HG03175 (cell line): ENCODE measurements at regions not wholly inside any gene's neighbourhood (a gene's known extent, or its start where the extent isn't known, plus 50 kb on each side); places are given as distances from the start of the nearest gene placed in this dataset.

Experiments
- ATAC-seq: cut with Tn5 transposase; IDR thresholded peaks from one replicate; pipeline ENCODE4 v1.9.1; 2021; ENCODE audit warnings: mild to moderate bottlenecking, moderate library complexity; ENCODE audit not compliant: unreplicated experiment

DNA sequence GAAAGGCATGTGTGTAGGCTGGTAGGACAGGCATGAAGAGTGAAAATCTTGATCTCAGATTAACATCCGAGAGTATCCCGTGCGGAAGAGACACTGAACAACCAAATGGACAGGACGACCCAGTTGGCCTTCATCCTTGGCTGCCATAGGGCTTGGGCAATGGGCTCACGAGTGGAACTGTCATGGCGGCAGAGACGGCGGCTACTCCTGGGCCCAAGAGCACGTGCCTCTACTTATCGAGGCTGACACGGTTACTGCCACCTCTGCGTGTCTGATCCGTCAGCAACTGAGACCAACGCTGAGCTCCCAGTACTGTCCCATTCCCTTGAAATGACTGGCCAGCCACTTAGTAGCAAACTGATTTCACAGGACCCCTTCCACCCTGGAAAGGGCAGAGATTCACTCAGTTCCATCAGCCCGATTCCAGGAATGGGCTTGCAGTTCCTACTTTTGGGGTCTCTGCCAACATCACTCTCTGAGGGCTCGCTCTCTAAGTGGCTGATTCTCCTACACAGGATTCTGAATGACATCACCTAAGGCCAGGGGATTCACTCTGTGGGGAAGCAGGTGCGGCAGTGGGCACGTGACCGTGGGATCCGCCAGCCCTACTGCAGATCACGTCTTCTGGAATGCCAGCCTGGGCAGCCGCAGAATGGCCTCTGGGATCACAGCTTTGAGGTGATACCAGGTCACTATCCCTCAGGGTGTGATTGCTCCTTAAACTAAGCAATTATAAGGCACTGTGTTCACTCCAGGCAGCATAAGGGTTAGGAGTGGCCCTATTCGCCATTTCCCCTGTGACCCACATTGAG is 97.8 kb downstream of the RPS6KA4 start:
- ATAC-seq = no peak

DNA sequence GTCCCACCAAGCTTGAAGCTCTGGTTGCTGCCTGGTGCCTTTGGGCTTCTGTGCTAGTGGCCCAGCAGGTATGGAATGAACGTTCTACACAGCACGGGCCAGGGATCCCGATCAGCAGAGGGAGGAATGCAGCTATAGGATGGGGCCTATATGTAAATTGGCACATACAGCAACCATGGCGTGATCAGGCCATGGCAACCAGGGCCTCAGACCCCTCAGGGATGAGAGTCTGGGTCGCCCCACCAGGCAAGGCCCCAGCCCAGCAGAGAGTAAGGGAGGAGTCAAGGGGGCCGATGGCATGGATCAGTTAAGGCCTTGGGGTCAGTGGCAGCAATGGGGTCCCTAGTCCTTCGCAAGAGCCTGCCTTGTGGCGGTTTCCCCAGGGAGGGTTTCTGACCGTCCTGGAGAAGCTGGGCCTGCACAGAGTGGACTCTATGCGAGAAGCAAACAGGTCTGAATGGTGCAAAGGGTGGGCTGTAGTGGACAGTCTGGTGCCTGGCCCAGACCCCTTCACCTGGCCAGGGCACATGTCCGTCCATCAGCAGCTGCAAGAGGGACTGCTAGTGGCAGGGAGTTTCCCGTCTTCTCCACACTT is 98.2 kb upstream of the SLC22A11 start:
- ATAC-seq = no peak

DNA sequence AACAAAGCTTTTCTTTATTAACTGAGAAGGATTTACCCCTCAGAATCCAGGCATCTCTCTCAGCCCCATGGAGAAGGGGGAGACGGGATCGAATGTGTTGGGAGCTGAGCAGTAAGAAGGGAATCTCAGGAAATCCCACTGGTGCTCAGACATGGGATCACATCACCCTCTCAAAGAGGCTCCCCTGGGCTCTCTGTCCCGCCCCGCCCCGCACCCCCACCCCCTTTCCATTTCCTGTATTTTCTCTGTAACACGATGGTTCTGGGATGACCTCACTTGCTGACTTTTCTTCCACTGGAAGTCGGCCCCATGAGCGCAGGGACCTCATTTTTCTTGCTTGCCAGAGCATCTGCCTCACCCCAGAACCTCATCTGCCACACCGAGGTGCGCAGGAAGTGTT is 96.7 kb upstream of the SLC22A11 start:
- ATAC-seq = no peak

GRCh38 chr11:64459609-64460008 is 96.1 kb upstream of the SLC22A11 start:
- no peak for ATAC-seq

DNA sequence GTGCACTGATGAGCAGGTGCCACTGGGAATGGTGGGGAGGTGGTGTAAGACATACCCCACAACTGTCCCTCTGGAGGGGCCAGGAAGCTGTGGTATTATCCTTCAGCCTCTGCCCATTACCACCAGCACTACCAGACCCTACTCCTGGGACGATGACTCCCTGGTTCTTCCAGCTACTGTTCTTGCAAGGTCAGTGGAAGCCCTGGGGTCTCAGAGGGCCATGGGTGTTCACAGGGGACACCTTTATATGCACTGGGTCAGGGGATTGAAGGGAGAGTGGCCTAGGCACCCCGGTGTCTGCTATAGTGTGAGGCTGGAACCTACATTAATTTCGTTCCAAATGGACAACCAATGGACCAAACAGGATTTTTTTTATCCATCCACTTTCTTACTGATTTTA is 94.7 kb upstream of the SLC22A11 start:
- ATAC-seq = no peak

DNA sequence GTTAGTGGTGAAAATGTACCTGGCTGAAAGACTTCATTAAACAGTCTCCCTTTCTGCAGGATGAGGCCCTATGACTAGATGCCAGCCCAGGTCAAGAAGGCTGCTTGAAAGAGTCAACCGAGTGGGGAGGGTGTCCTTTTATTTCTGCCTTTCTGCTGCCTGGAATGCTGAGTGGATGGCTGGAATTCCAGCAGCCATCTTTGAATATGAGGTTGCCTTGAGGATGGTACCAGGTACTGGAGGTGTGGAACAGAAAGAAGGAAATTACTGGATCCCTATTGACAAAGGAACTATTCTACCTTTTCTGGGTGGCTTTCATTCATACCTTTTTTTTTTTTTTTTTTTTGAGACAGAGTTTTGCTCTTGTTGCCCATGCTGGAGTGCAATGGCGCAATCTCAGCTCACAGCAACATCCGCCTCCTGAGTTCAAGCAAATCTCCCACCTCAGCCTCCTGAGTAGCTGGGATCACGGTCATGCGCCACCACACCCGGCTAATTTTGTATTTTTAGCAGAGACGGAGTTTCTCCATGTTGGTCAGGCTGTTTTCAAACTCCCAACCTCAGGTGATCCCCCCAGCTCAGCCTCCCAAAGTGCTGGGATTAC is 89.5 kb upstream of the SLC22A11 start:
- ATAC-seq = no peak

DNA sequence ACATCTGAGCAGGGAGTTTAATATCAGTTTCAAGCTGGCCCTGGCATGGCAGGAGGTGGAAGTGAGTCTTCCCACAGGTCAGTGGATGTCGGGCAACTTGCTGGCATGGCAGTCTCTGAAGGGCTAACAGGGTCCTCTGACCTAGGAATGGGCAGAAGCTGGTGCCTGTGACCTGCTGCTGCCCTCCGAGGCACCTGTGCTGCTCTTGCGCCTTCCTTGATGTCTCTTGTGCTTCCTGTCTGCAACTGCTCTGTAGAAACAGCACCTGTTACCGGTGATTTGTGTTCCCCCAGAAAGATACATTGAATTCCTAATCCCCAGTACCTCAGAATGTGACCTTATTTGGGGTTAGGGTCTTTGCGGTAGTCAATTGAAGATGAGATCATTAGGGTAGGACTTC is 86.5 kb upstream of the SLC22A11 start:
- no peak for ATAC-seq

GRCh38 chr11:64472593-64473455 is 82.9 kb upstream of the SLC22A11 start:
- no peak for ATAC-seq

- no peak for ATAC-seq
These were observed 81.1 kb upstream of the SLC22A11 start for GRCh38 chr11:64474680-64475079.

DNA sequence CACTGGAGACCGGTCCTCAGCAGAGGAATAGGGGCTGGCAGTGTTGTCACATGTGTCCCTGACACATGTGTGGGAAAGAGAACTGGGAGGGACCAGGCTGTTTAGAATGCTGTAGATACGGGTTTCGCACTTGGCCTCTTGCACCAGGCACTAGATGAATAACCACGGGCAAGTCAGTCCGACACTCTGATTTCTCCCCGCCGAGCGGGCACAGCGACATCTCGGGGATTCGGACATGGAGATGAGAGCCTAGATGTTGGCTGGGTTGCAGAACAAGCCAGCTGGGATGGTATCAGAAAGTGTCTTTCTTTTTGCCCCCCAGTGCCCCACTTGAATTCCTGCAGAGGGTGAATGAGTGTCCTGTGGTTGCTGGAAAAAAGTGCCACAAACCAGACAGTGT is 80.6 kb upstream of the SLC22A11 start:
- no peak for ATAC-seq

- ATAC-seq = no peak
These were observed 78.9 kb upstream of the SLC22A11 start for GRCh38 chr11:64476881-64477280.

DNA sequence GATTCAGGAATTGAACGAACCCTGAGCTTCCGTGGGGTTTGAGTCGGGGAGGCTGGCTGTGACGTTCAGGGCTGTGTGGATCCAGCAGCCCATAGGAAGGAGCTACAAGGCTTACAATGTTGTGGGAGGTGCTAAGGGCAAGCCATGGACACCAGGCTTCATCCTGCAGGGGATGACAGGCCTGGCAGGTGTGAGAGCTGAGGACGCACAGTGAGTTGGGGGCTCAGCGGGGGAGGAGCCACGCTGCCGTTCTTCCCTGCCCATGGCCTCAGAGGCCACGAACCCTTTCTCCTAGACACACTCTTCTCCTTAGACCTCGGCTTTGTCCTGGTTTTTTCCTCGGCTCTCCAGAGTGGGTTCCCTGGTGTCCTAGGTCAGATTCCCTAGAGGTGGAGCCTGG is 78.1 kb upstream of the SLC22A11 start:
- no peak for ATAC-seq

DNA sequence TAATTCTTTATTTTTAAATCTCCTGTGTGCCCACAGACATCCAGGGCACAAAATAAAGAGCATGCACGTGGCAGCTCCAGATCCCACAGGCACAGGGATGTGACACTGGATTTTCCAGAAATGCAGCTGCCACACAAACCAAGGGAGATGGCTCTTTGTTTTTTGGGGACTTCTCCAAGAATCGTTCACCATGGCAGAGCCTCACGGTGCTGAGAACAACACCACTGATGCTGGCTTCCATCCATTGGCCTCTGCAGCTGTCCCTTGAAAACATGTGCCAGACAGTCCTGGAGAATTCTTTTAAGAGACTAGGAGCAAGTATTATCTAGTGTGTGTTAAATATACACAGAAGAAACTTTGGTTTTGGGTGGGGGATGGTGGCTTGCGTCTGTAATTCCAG is 73.2 kb upstream of the SLC22A11 start:
- no peak for ATAC-seq

DNA sequence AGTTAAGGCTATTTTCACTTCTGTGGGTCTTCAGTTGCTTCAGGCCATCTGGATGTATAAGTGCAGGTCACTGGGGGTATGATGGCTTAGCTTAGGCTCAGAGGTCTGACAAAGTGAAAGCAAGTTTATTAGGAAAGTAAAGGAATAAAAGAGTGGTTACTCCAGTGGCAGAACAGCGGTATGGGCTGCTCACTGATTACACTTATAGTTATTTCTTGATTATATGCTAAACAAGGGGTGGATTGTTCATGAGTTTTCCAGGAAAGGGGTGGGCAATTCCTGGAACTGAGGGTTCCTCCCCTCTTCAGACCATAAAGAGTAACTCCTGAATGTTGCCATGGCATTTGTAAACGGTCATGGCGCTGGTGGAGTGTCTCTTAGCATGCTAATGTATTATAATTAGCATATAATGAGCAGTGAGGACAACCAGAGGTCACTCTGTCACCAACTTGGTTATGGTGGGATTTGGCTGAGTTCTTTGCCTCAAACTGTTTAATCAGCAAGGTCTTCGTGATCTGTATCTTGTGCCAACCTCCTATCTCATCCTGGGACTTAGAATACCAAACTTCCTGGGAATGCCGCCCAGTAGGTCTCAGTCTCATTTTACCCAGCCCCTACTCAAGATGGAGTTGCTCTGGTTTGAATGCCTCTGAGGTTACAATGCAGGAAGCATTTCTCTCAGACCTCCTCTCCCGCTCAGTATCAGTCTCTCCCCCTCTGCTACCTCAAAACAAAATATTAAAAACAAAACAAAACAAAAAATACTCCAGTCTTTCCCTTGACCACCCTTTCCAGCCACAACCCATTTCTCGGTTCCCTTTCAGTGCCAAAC is 71.3 kb upstream of the SLC22A11 start:
- ATAC-seq = no peak

- no peak for ATAC-seq
These were observed 70.7 kb upstream of the SLC22A11 start for GRCh38 chr11:64485074-64485473.

DNA sequence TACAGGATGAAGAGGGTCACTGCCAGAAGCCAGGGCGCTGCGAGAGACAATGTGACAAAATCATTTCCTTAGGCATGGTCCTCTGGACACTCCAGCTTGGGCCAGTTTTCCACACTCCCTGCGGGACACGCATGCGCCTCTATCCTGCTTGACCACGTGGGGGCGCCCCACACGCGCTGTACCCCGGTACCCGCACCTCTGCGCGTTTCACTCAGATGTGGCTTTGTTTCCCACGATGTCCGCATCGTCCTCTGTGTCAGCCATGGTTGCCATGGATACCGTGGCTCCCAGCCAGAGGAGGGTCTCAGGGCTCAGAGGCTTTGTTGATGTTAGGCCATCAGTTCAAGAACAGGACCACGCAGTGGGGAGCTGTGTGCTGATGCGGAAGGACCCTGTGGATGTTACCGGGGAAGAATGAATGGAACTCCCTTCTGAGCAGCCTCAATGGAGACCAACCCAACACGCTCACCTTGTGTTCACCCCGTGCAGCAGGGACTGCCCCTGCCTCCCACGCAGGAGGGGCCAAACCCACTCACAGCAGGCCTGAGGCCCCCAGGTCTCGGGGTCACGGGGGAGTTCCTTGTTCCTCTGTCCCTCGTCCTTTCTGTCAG is 65.8 kb upstream of the SLC22A11 start:
- no peak for ATAC-seq

GRCh38 chr11:64490562-64491216 is 65.1 kb upstream of the SLC22A11 start:
- ATAC-seq = no peak

DNA sequence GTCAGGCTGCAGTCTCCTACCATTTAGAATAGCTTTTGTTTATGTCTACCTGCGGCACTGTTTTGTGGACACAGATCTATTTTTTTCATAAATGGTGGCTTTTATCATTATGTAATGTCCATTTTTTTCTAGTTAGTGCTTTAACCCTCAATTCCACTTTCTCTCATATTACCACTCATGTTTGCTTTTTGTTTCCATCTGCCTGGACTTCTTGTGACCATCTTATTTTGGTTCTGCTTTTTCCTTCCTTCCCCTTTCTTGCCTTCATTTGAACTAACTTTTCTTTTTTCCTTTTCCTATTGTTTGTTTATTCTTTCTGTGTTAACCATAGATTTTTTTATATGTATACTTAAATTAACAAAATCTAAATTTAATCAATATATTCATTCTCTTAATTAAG is 63.2 kb upstream of the SLC22A11 start:
- ATAC-seq = no peak

GRCh38 chr11:64498136-64498535 is 57.6 kb upstream of the SLC22A11 start:
- ATAC-seq = no peak
